GM18508 (cell line): ENCODE measurements at regions not wholly inside any gene's neighbourhood (a gene's known extent, or its start where the extent isn't known, plus 50 kb on each side); places are given as distances from the start of the nearest gene placed in this dataset.

Source experiments
- ATAC-seq: cut with Tn5 transposase; IDR thresholded peaks from one replicate; pipeline ENCODE4 v1.9.1; 2021; ENCODE audit warnings: moderate number of reproducible peaks; ENCODE audit not compliant: insufficient read depth, unreplicated experiment

GRCh38 chr1:103854279-103854678 lies 104.6 kb downstream of the AMY1C start:
- ATAC-seq = no peak

- no peak for ATAC-seq
Observed at GRCh38 chr1:103859721-103860120, 110.0 kb downstream of the AMY1C start.

GRCh38 chr1:103898576-103899345 lies 149.1 kb downstream of the AMY1C start:
- ATAC-seq = no peak

- ATAC-seq = no peak
Observed at GRCh38 chr1:103900005-103900404, 150.3 kb downstream of the AMY1C start.

GRCh38 chr1:103901072-103901471 lies 151.4 kb downstream of the AMY1C start:
- no peak for ATAC-seq

- ATAC-seq = no peak
Observed at GRCh38 chr1:103905363-103905762, 155.7 kb downstream of the AMY1C start.

- no peak for ATAC-seq
Observed at GRCh38 chr1:103911450-103911849, 161.8 kb downstream of the AMY1C start.

GRCh38 chr1:103917795-103918194 lies 168.1 kb downstream of the AMY1C start:
- no peak for ATAC-seq

- no peak for ATAC-seq
Observed at GRCh38 chr1:103931891-103932290, 182.2 kb downstream of the AMY1C start.

- peak; percentile 85 for ATAC-seq
Observed at GRCh38 chr1:103937763-103938357, 188.2 kb downstream of the AMY1C start.

- ATAC-seq = no peak
Observed at GRCh38 chr1:103941086-103941485, 191.4 kb downstream of the AMY1C start.

GRCh38 chr1:103942029-103942428 lies 192.3 kb downstream of the AMY1C start:
- no peak for ATAC-seq

- ATAC-seq = no peak
Observed at GRCh38 chr1:103945774-103946173, 196.1 kb downstream of the AMY1C start.

GRCh38 chr1:103948526-103948925 lies 198.8 kb downstream of the AMY1C start:
- ATAC-seq = no peak

GRCh38 chr1:103949779-103950178 lies 200.1 kb downstream of the AMY1C start:
- ATAC-seq = no peak

- ATAC-seq = no peak
Observed at GRCh38 chr1:103953386-103953785, 203.7 kb downstream of the AMY1C start.

GRCh38 chr1:103958699-103959098 lies 209.0 kb downstream of the AMY1C start:
- ATAC-seq = no peak

- ATAC-seq = no peak
Observed at GRCh38 chr1:103959565-103959964, 209.9 kb downstream of the AMY1C start.

- ATAC-seq = no peak
Observed at GRCh38 chr1:103960045-103960444, 210.3 kb downstream of the AMY1C start.

- no peak for ATAC-seq
Observed at GRCh38 chr1:103960710-103961109, 211.0 kb downstream of the AMY1C start.

GRCh38 chr1:103986792-103987191 lies 237.1 kb downstream of the AMY1C start:
- ATAC-seq = no peak

GRCh38 chr1:103997631-103998030 lies 247.9 kb downstream of the AMY1C start:
- no peak for ATAC-seq
